ENCODE measurements at regions not wholly inside any gene's neighbourhood (a gene's known extent, or its start where the extent isn't known, plus 50 kb on each side); places are given as distances from the start of the nearest gene placed in this dataset.

DNA sequence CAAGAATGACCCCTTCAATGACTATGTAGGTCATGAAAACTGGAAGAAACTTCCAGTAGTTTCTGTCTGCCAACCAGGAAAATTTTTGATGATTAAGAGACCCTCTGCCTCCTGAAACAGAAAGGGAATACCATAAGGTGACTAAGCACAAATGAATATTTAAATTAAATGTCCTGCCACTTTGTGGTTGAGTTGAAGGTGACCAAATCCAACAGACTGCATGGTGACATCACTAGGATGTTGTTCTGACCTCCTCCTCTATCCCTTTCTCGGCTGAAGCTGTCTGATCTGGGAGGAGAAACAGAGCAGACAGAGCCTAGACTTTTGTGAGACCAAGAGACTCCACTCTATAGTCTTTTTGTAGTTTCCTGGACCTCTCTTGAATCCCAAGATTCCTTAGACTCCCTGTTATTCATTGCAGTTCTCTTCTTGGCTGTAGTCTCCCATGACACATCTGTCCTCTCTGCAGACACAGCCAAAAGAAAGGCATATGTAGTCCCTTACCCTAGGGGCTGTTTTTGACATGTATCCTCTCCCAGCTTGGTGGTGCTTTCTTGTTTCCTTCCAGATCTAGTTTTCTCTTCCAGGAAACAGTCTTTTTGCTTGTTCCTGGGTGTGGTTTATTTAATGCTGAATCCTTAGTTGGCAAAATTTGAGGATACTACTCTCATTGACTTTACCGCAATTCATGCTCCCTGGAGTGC is 55.2 kb upstream of the UBE3A start:
- TF ChIP-seq, protein P1, sequence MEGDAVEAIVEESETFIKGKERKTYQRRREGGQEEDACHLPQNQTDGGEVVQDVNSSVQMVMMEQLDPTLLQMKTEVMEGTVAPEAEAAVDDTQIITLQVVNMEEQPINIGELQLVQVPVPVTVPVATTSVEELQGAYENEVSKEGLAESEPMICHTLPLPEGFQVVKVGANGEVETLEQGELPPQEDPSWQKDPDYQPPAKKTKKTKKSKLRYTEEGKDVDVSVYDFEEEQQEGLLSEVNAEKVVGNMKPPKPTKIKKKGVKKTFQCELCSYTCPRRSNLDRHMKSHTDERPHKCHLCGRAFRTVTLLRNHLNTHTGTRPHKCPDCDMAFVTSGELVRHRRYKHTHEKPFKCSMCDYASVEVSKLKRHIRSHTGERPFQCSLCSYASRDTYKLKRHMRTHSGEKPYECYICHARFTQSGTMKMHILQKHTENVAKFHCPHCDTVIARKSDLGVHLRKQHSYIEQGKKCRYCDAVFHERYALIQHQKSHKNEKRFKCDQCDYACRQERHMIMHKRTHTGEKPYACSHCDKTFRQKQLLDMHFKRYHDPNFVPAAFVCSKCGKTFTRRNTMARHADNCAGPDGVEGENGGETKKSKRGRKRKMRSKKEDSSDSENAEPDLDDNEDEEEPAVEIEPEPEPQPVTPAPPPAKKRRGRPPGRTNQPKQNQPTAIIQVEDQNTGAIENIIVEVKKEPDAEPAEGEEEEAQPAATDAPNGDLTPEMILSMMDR (IDR thresholded peaks at IDR 0.05), result no peak
- DNase-seq (ENCODE audit: low spot score), result no peak
- no peak overlapping the region for H3K4me3 ChIP-seq
- no peak overlapping the region for H3K27ac ChIP-seq

DNA sequence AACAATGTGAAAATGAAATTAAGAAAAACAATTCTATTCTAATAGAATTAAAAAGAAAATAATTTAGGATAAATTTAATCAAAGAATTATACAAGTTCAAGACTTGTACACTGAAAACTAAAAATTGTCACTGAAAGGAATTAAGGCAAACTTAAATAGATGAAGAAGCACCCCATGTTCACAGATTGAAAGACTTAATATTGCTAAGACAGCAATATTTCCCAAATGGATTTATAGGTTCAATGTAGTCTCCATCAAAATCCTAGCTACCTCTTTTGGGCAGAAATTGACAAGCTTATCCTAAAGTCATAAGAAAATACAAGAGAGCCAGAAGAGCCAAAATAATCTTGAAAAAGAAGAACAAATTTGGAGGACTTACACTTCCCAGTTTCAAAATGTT is 53.5 kb upstream of the UBE3A start:
- Histone ChIP-seq H3K27ac (no peak overlapping the region), H3K4me3 (no peak overlapping the region)
- TF ChIP-seq, protein P1 (IDR thresholded peaks at IDR 0.05), result no peak
- DNase-seq (ENCODE audit: low spot score), result no peak
